Cardiac fibroblast (primary cell): ENCODE measurements at regions not wholly inside any gene's neighbourhood (a gene's known extent, or its start where the extent isn't known, plus 50 kb on each side); places are given as distances from the start of the nearest gene placed in this dataset.

ENCODE experiments used
- DNase-seq, 2 donors: peaks; one replicate each; pipeline versions ENCODE4 v3.0.0 to v3.0.0-alpha.2; 2010; ENCODE audit warnings: low read depth in 2 of 2
- H3K4me3 ChIP-seq, 2 donors: replicated peaks in 1 of 2; 1 replicate in 1 of 2; 2 replicates in 1 of 2; pipeline ENCODE4 v1.5.1; 2011; ENCODE audit warnings: low read depth in 2 of 2, low read length in 2 of 2, mild to moderate bottlenecking in 2 of 2, moderate library complexity in 1 of 2
- CTCF ChIP-seq: IDR thresholded peaks from one replicate; pipeline ENCODE4 v1.5.1; 2011; ENCODE audit warnings: low read depth, mild to moderate bottlenecking, low read length, inconsistent platforms

- TF ChIP-seq CTCF = no peak
- H3K4me3 ChIP-seq = no peak overlapping the region
- DNase-seq = no peak
Observed at GRCh38 chr4:11197631-11198341, 230.9 kb downstream of the HS3ST1 start.

GRCh38 chr4:11196927-11197522 lies 231.7 kb downstream of the HS3ST1 start:
- no peak overlapping the region for H3K4me3 ChIP-seq

GRCh38 chr4:11194431-11194830 lies 234.3 kb downstream of the HS3ST1 start:
- H3K4me3 ChIP-seq = no peak overlapping the region
- TF ChIP-seq CTCF = no peak
- DNase-seq = no peak

More at GRCh38 chr4:11196927-11197522, 231.7 kb downstream of the HS3ST1 start:
- TF ChIP-seq CTCF = no peak
- no peak for DNase-seq

- DNase-seq = no peak
- no peak overlapping the region for H3K4me3 ChIP-seq
- no peak for TF ChIP-seq CTCF
Observed at GRCh38 chr4:11189756-11190155, 238.9 kb downstream of the HS3ST1 start.

GRCh38 chr4:11183356-11183740 lies 245.3 kb downstream of the HS3ST1 start:
- TF ChIP-seq CTCF = no peak
- DNase-seq = no peak
- H3K4me3 ChIP-seq = no peak overlapping the region

- H3K4me3 ChIP-seq = no peak overlapping the region
- no peak for TF ChIP-seq CTCF
- peak in 1 of 2 donors; percentile 36 for DNase-seq
Observed at GRCh38 chr4:11182586-11183355, 245.9 kb downstream of the HS3ST1 start.
